ENCODE measurements at regions not wholly inside any gene's neighbourhood (a gene's known extent, or its start where the extent isn't known, plus 50 kb on each side); places are given as distances from the start of the nearest gene placed in this dataset.

DNA sequence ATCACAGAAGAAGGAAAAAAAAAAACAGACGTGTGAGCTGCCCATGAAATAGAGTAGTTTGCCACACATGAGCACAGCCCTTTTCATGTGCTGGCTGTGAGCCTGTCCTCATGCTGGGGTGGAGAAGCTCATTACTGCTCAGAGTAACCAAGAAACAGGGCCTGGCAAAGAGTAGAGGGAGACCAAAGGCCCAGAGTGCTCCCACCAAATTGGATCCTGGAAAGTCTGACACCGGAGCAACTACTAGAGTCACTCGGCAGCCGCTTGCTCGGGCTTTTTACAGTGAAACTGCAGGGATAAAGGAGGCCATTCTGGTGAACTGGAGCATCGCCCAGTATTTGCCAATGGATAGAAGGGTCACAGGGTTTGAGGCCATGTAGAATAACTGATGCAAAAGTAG is 64.4 kb upstream of the BARHL2 start:
- peaks cover 19% of the 10 kb centered on the region for H3K4me1 Mint-ChIP-seq
- no peak for ATAC-seq

More for the DNA sequence above, 64.4 kb upstream of the BARHL2 start:
- Mint-ChIP-seq H3K27ac (no peak overlapping the region), H3K36me3 (no peaks in the 10 kb centered on the region), H3K4me3 (no peak overlapping the region), H3K27me3 (ENCODE audit: low read depth) (peaks cover 2% of the 10 kb centered on the region; the same call in 1 of the 2 replicates), H3K9me3 (no peaks in the 10 kb centered on the region)
- ChIA-PET POLR2A (no interaction called here), CTCF (no interaction called here)
- TF ChIP-seq JAZF1 (CRISPR knock-in tag; IDR thresholded peaks at IDR 0.05) (no peak), ESRRA (CRISPR knock-in tag; IDR thresholded peaks at IDR 0.05; ENCODE audit: borderline replicate concordance) (no peak), SOX15 (CRISPR knock-in tag; IDR thresholded peaks at IDR 0.05) (no peak), NR3C1 (CRISPR knock-in tag; conservative IDR thresholded peaks at IDR 0.05; ENCODE audit: low read depth) (no peak), NFE2L1 (CRISPR knock-in tag; IDR thresholded peaks at IDR 0.05) (no peak), KAT7 (CRISPR knock-in tag; IDR thresholded peaks at IDR 0.05; ENCODE audit: borderline replicate concordance) (no peak), NR1H2 (CRISPR knock-in tag; IDR thresholded peaks at IDR 0.05) (no peak), FOXP1 (CRISPR knock-in tag; IDR thresholded peaks at IDR 0.05; ENCODE audit: borderline replicate concordance) (no peak), NR2C2 (CRISPR knock-in tag; IDR thresholded peaks at IDR 0.05) (no peak), CREM (CRISPR knock-in tag; IDR thresholded peaks at IDR 0.05) (no peak), SP1 (CRISPR knock-in tag; conservative IDR thresholded peaks at IDR 0.05) (no peak), TP53 (CRISPR knock-in tag; IDR thresholded peaks at IDR 0.05) (no peak), FOXJ3 (CRISPR knock-in tag; IDR thresholded peaks at IDR 0.05; ENCODE audit: borderline replicate concordance) (no peak), TEAD1 (CRISPR knock-in tag; IDR thresholded peaks at IDR 0.05) (no peak)
- TF ChIP-seq, protein P1, sequence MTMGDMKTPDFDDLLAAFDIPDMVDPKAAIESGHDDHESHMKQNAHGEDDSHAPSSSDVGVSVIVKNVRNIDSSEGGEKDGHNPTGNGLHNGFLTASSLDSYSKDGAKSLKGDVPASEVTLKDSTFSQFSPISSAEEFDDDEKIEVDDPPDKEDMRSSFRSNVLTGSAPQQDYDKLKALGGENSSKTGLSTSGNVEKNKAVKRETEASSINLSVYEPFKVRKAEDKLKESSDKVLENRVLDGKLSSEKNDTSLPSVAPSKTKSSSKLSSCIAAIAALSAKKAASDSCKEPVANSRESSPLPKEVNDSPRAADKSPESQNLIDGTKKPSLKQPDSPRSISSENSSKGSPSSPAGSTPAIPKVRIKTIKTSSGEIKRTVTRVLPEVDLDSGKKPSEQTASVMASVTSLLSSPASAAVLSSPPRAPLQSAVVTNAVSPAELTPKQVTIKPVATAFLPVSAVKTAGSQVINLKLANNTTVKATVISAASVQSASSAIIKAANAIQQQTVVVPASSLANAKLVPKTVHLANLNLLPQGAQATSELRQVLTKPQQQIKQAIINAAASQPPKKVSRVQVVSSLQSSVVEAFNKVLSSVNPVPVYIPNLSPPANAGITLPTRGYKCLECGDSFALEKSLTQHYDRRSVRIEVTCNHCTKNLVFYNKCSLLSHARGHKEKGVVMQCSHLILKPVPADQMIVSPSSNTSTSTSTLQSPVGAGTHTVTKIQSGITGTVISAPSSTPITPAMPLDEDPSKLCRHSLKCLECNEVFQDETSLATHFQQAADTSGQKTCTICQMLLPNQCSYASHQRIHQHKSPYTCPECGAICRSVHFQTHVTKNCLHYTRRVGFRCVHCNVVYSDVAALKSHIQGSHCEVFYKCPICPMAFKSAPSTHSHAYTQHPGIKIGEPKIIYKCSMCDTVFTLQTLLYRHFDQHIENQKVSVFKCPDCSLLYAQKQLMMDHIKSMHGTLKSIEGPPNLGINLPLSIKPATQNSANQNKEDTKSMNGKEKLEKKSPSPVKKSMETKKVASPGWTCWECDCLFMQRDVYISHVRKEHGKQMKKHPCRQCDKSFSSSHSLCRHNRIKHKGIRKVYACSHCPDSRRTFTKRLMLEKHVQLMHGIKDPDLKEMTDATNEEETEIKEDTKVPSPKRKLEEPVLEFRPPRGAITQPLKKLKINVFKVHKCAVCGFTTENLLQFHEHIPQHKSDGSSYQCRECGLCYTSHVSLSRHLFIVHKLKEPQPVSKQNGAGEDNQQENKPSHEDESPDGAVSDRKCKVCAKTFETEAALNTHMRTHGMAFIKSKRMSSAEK (CRISPR knock-in tag; IDR thresholded peaks at IDR 0.05; ENCODE audit: borderline replicate concordance) = no peak
- TF ChIP-seq, protein P2, sequence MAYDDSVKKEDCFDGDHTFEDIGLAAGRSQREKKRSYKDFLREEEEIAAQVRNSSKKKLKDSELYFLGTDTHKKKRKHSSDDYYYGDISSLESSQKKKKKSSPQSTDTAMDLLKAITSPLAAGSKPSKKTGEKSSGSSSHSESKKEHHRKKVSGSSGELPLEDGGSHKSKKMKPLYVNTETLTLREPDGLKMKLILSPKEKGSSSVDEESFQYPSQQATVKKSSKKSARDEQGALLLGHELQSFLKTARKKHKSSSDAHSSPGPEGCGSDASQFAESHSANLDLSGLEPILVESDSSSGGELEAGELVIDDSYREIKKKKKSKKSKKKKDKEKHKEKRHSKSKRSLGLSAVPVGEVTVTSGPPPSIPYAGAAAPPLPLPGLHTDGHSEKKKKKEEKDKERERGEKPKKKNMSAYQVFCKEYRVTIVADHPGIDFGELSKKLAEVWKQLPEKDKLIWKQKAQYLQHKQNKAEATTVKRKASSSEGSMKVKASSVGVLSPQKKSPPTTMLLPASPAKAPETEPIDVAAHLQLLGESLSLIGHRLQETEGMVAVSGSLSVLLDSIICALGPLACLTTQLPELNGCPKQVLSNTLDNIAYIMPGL (CRISPR knock-in tag; IDR thresholded peaks at IDR 0.05) = no peak
- TF ChIP-seq, protein P3, sequence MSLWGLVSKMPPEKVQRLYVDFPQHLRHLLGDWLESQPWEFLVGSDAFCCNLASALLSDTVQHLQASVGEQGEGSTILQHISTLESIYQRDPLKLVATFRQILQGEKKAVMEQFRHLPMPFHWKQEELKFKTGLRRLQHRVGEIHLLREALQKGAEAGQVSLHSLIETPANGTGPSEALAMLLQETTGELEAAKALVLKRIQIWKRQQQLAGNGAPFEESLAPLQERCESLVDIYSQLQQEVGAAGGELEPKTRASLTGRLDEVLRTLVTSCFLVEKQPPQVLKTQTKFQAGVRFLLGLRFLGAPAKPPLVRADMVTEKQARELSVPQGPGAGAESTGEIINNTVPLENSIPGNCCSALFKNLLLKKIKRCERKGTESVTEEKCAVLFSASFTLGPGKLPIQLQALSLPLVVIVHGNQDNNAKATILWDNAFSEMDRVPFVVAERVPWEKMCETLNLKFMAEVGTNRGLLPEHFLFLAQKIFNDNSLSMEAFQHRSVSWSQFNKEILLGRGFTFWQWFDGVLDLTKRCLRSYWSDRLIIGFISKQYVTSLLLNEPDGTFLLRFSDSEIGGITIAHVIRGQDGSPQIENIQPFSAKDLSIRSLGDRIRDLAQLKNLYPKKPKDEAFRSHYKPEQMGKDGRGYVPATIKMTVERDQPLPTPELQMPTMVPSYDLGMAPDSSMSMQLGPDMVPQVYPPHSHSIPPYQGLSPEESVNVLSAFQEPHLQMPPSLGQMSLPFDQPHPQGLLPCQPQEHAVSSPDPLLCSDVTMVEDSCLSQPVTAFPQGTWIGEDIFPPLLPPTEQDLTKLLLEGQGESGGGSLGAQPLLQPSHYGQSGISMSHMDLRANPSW (CRISPR knock-in tag; conservative IDR thresholded peaks at IDR 0.05; ENCODE audit: low read depth) = no peak
- TF ChIP-seq, protein P4, sequence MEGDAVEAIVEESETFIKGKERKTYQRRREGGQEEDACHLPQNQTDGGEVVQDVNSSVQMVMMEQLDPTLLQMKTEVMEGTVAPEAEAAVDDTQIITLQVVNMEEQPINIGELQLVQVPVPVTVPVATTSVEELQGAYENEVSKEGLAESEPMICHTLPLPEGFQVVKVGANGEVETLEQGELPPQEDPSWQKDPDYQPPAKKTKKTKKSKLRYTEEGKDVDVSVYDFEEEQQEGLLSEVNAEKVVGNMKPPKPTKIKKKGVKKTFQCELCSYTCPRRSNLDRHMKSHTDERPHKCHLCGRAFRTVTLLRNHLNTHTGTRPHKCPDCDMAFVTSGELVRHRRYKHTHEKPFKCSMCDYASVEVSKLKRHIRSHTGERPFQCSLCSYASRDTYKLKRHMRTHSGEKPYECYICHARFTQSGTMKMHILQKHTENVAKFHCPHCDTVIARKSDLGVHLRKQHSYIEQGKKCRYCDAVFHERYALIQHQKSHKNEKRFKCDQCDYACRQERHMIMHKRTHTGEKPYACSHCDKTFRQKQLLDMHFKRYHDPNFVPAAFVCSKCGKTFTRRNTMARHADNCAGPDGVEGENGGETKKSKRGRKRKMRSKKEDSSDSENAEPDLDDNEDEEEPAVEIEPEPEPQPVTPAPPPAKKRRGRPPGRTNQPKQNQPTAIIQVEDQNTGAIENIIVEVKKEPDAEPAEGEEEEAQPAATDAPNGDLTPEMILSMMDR (IDR thresholded peaks at IDR 0.05) = no peak
- TF ChIP-seq, protein P5, sequence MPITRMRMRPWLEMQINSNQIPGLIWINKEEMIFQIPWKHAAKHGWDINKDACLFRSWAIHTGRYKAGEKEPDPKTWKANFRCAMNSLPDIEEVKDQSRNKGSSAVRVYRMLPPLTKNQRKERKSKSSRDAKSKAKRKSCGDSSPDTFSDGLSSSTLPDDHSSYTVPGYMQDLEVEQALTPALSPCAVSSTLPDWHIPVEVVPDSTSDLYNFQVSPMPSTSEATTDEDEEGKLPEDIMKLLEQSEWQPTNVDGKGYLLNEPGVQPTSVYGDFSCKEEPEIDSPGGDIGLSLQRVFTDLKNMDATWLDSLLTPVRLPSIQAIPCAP (CRISPR knock-in tag; IDR thresholded peaks at IDR 0.05) = no peak
- TF ChIP-seq, protein P6, sequence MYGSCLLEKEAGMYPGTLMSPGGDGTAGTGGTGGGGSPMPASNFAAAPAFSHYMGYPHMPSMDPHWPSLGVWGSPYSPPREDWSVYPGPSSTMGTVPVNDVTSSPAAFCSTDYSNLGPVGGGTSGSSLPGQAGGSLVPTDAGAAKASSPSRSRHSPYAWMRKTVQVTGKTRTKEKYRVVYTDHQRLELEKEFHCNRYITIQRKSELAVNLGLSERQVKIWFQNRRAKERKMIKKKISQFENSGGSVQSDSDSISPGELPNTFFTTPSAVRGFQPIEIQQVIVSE (CRISPR knock-in tag; IDR thresholded peaks at IDR 0.05; ENCODE audit: borderline replicate concordance) = no peak
- DNase-seq (ENCODE audit: low spot score) = no peak
